NCI-H2081 (cell line): ENCODE measurements at regions not wholly inside any gene's neighbourhood (a gene's known extent, or its start where the extent isn't known, plus 50 kb on each side); places are given as distances from the start of the nearest gene placed in this dataset.
"Not testable (repeated sequence)": the region's sequence is repeated elsewhere in the genome, so short reads cannot be mapped to it uniquely, and the experiment has no call there.

Experiments
- DNase-seq, 2 experiments: peaks; one replicate each; lab custom pipeline; 2025; lab: John Stamatoyannopoulos, UW

- DNase-seq = no peak
These were observed 138.3 kb upstream of the FAM47A start for GRCh38 chrX:34270434-34270833.

GRCh38 chrX:34238896-34239295 lies 106.8 kb upstream of the FAM47A start:
- no peak for DNase-seq

GRCh38 chrX:34230156-34230555 lies 98.0 kb upstream of the FAM47A start:
- not testable (repeated sequence) for DNase-seq

GRCh38 chrX:34227804-34228203 lies 95.7 kb upstream of the FAM47A start:
- DNase-seq = no peak

GRCh38 chrX:34223574-34223973 lies 91.5 kb upstream of the FAM47A start:
- DNase-seq = no peak

GRCh38 chrX:34218063-34218462 lies 85.9 kb upstream of the FAM47A start:
- no peak for DNase-seq

GRCh38 chrX:34197946-34198345 lies 65.8 kb upstream of the FAM47A start:
- no peak for DNase-seq
